ENCODE measurements at regions not wholly inside any gene's neighbourhood (a gene's known extent, or its start where the extent isn't known, plus 50 kb on each side); places are given as distances from the start of the nearest gene placed in this dataset.
"Not testable (repeated sequence)": the region's sequence is repeated elsewhere in the genome, so short reads cannot be mapped to it uniquely, and the experiment has no call there.

DNA sequence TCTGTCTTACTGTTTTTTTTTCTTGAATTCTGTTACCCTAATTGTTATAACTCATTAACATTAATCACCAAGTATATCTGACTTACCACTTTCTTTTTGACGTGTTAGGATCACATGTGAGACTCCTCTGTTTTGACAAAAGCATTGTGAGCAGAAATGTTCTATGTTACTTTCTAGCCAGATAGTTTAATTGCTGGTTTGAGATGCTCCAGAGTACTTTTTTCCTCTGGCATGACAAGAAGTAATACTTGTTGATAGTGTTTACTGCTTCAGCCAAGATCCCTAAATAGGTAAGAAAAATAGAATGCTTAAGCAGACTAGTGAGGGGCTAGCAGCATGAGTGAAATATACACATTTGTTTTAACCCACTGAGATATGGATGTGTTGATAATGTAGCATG is 303.9 kb upstream of the PABPC4L start:
- H3K27ac ChIP-seq, result no peak overlapping the region
- DNase-seq (no peak), ATAC-seq (no peak)
- H3K36me3 ChIP-seq, result no peaks in the 10 kb centered on the region
- H3K9me3 ChIP-seq, result no peaks in the 10 kb centered on the region
- H3K27me3 ChIP-seq, result no peaks in the 10 kb centered on the region
- H3K4me1 ChIP-seq, result no peaks in the 10 kb centered on the region
- H3K4me3 ChIP-seq, result no peak overlapping the region
- intact Hi-C loops (cut with DNase I; ENCODE audit: low total_unique reads), result no loop called here
- in situ Hi-C loops (cut with MboI; ENCODE audit: low sequenced_read_pairs in 4 of 4), result no loop called here
- TF ChIP-seq POLR2A (IDR thresholded peaks at IDR 0.05), result no peak
- TF ChIP-seq, protein P1, sequence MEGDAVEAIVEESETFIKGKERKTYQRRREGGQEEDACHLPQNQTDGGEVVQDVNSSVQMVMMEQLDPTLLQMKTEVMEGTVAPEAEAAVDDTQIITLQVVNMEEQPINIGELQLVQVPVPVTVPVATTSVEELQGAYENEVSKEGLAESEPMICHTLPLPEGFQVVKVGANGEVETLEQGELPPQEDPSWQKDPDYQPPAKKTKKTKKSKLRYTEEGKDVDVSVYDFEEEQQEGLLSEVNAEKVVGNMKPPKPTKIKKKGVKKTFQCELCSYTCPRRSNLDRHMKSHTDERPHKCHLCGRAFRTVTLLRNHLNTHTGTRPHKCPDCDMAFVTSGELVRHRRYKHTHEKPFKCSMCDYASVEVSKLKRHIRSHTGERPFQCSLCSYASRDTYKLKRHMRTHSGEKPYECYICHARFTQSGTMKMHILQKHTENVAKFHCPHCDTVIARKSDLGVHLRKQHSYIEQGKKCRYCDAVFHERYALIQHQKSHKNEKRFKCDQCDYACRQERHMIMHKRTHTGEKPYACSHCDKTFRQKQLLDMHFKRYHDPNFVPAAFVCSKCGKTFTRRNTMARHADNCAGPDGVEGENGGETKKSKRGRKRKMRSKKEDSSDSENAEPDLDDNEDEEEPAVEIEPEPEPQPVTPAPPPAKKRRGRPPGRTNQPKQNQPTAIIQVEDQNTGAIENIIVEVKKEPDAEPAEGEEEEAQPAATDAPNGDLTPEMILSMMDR (IDR thresholded peaks at IDR 0.05 in 4 of 5, conservative IDR thresholded peaks at IDR 0.05 in 1 of 5), result no peak

DNA sequence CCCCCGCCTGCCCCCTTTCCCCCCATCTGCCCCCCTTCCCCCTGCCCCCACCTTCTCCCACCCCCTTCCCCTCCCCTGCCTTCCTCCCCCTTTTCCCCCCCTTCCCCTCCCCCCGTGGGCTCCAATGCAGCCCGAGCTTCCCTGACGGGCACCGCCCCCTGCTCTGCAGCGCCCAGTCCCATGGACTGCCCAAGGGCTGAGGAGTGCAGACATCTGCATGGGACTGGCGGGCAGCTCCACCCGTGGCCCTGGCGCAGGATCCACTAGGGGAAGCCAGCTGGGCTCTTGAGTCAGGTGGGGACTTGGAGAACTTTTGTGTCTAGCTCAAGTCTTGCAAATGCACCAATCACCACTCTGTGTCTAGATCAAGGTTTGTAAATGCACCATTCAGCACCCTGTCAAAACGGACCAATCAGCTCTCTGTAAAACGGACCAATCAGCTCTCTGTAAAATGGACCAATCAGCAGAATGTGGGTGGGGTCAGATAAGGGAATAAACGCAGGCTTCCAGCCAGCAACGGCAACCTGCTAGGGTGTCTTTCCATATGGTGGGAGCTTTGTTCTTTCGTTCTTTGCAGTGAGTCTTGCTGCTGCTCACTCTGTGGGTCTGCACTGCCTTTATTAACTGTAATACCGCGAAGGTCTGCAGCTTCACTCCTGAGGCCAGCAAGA is 300.5 kb upstream of the PABPC4L start:
- H3K27me3 ChIP-seq, result no peaks in the 10 kb centered on the region
- H3K27ac ChIP-seq, result no peak overlapping the region
- H3K4me1 ChIP-seq, result no peaks in the 10 kb centered on the region
- no peak overlapping the region for H3K4me3 ChIP-seq
- DNase-seq (no peak), ATAC-seq (no peak)
- intact Hi-C loops (cut with DNase I; ENCODE audit: low total_unique reads), result no loop called here
- H3K9me3 ChIP-seq, result no peaks in the 10 kb centered on the region
- H3K36me3 ChIP-seq, result no peaks in the 10 kb centered on the region
- TF ChIP-seq, protein P1 (IDR thresholded peaks at IDR 0.05 in 4 of 5, conservative IDR thresholded peaks at IDR 0.05 in 1 of 5), result no peak
- TF ChIP-seq POLR2A (IDR thresholded peaks at IDR 0.05), result no peak
- in situ Hi-C loops (cut with MboI; ENCODE audit: low sequenced_read_pairs in 4 of 4), result no loop called here

DNA sequence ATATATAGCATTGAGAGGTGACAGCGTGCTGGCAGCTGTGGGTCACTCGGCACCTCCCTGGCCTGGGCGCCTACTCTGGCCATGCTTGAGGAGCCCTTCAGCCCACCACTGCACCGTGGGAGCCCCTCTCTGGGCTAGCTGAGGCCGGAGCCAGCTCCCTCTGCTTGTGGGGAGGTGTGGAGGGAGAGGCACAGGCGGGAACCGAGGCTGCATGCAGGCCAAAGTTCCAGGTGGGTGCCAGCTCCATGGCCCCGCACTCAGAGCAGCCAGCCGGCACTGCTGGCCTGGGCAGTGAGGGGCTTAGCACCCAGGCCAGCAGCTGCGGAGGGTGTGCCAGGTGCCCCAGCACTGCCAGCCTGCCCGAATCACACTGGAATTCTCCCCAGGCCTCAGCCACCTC is 299.9 kb upstream of the PABPC4L start:
- H3K27me3 ChIP-seq; H3K4me1 ChIP-seq; H3K9me3 ChIP-seq; H3K36me3 ChIP-seq; intact Hi-C loops (cut with DNase I; ENCODE audit: low total_unique reads); DNase-seq; in situ Hi-C loops (cut with MboI; ENCODE audit: low sequenced_read_pairs in 4 of 4); ATAC-seq; H3K4me3 ChIP-seq; H3K27ac ChIP-seq: not testable (repeated sequence)

DNA sequence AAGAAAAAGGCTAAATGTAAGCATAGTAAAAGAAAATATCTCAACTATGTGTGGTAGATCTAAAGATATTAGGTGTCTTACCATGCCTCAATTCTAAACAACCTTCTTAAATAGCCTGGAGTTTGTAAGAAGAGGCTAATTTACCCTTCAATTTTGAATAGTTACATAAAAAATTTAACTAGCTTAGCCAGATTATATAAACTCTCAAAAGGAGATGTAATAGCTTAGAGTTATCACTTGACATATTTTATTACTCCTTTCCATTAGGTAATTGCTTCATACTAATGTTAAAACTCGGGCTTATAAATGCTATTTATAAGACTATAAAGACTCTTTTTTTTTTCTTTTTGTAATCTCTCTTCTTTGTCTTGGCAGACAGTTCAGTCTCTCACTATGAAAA is 297.5 kb upstream of the PABPC4L start:
- H3K4me3 ChIP-seq, result no peak overlapping the region
- no peaks in the 10 kb centered on the region for H3K4me1 ChIP-seq
- H3K27me3 ChIP-seq, result no peaks in the 10 kb centered on the region
- intact Hi-C loops (cut with DNase I; ENCODE audit: low total_unique reads), result no loop called here
- no peaks in the 10 kb centered on the region for H3K36me3 ChIP-seq
- in situ Hi-C loops (cut with MboI; ENCODE audit: low sequenced_read_pairs in 4 of 4), result no loop called here
- ATAC-seq, result no peak
- H3K27ac ChIP-seq, result no peak overlapping the region
- TF ChIP-seq POLR2A (IDR thresholded peaks at IDR 0.05), result no peak
- TF ChIP-seq, protein P1 (IDR thresholded peaks at IDR 0.05 in 4 of 5, conservative IDR thresholded peaks at IDR 0.05 in 1 of 5), result no peak
- no peak for DNase-seq
- no peaks in the 10 kb centered on the region for H3K9me3 ChIP-seq

DNA sequence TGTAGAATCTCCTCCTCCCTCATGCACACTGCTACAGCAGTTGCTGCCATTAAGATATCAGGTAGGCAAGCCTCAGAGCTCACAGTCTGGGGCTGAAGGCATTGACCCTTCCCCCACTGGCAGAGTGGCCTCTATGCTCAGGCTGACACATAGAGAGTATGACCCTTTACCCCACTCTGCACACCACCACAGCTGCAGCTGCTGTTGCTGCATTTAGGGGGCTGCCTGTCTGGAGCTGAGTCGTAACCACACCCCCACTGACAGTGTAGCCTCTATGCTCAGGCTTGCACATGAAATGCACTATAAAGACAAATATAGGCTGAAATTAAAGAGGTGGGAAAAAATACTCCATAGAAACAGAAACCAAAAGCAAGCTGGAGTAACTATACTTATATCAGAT is 289.3 kb upstream of the PABPC4L start:
- TF ChIP-seq, protein P1 (IDR thresholded peaks at IDR 0.05 in 4 of 5, conservative IDR thresholded peaks at IDR 0.05 in 1 of 5), result no peak
- no peak for TF ChIP-seq POLR2A (IDR thresholded peaks at IDR 0.05)
- in situ Hi-C loops (cut with MboI; ENCODE audit: low sequenced_read_pairs in 4 of 4), result no loop called here
- intact Hi-C loops (cut with DNase I; ENCODE audit: low total_unique reads), result no loop called here
- DNase-seq (no peak), ATAC-seq (no peak)
- Histone ChIP-seq H3K4me1 (no peaks in the 10 kb centered on the region), H3K27me3 (no peaks in the 10 kb centered on the region), H3K27ac (no peak overlapping the region), H3K36me3 (no peaks in the 10 kb centered on the region), H3K4me3 (no peak overlapping the region), H3K9me3 (no peaks in the 10 kb centered on the region)

DNA sequence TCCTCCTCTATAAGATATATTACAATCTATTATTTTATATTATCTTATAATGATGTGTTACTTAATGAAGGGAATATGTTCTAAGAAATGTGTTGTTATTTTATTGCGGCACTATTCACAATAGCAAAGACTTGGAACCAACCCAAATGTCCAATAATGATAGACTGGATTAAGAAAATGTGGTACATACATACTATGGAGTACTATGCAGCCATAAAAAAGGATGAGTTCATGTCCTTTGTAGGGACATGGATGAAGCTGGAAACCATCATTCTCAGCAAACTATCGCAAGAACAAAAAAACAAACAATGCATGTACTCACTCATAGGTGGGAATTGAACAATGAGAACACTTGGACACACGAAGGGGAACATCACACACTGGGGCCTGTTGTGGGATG is 281.9 kb upstream of the PABPC4L start:
- H3K27me3 ChIP-seq; in situ Hi-C loops (cut with MboI; ENCODE audit: low sequenced_read_pairs in 4 of 4); H3K9me3 ChIP-seq; H3K27ac ChIP-seq; DNase-seq; intact Hi-C loops (cut with DNase I; ENCODE audit: low total_unique reads); H3K36me3 ChIP-seq; H3K4me3 ChIP-seq; H3K4me1 ChIP-seq; ATAC-seq: not testable (repeated sequence)

Data from gastrocnemius medialis (tissue), 4 donors.